ENCODE measurements at regions not wholly inside any gene's neighbourhood (a gene's known extent, or its start where the extent isn't known, plus 50 kb on each side); places are given as distances from the start of the nearest gene placed in this dataset.

DNA sequence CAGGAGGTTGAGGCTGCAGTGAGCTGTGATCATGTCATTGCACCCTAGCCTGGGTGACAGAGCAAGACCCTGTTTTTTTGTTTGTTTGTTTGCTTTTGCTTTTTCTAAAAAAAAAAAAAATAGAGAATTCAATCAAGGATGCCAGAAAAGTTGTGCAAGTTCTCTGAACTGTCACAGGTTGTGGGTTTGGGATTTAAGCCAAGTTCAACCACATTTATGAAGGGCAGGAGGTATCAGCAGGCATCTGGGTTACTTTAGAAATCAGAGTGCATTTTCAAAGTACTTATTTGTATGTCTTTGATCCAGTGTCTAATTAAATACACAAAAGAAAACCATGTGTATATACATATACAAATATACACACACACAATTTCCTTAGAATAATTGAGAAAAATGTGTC is 151.2 kb upstream of the MINDY3 start:
- TF ChIP-seq, protein P1, sequence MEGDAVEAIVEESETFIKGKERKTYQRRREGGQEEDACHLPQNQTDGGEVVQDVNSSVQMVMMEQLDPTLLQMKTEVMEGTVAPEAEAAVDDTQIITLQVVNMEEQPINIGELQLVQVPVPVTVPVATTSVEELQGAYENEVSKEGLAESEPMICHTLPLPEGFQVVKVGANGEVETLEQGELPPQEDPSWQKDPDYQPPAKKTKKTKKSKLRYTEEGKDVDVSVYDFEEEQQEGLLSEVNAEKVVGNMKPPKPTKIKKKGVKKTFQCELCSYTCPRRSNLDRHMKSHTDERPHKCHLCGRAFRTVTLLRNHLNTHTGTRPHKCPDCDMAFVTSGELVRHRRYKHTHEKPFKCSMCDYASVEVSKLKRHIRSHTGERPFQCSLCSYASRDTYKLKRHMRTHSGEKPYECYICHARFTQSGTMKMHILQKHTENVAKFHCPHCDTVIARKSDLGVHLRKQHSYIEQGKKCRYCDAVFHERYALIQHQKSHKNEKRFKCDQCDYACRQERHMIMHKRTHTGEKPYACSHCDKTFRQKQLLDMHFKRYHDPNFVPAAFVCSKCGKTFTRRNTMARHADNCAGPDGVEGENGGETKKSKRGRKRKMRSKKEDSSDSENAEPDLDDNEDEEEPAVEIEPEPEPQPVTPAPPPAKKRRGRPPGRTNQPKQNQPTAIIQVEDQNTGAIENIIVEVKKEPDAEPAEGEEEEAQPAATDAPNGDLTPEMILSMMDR (IDR thresholded peaks at IDR 0.05; ENCODE audit: insufficient read depth, low read length, poor library complexity, severe bottlenecking) = no peak
- no peak for TF ChIP-seq EZH2phosphoT487 (conservative IDR thresholded peaks at IDR 0.05; ENCODE audit: low read length)

Measured in SU-DHL-6 (cell line).